Erythroblast (primary cell): ENCODE measurements at regions not wholly inside any gene's neighbourhood (a gene's known extent, or its start where the extent isn't known, plus 50 kb on each side); places are given as distances from the start of the nearest gene placed in this dataset.

Experiments
- GATA1 ChIP-seq: IDR thresholded peaks from 2 replicates; pipeline ENCODE4 v1.6.1; 2011; ENCODE audit warnings: low read depth, mild to moderate bottlenecking, control low read depth, low read length, moderate library complexity
- POLR2A ChIP-seq: IDR thresholded peaks from 2 replicates; pipeline ENCODE4 v1.6.1; 2011; ENCODE audit warnings: mild to moderate bottlenecking, low read length

GRCh38 chr10:55766212-55766611 is 594.8 kb downstream of the ZWINT start:
- no peak for TF ChIP-seq POLR2A
- no peak for TF ChIP-seq GATA1
